Tibial nerve (tissue), 3 donors: ENCODE measurements at regions not wholly inside any gene's neighbourhood (a gene's known extent, or its start where the extent isn't known, plus 50 kb on each side); places are given as distances from the start of the nearest gene placed in this dataset.

Source experiments
- POLR2A ChIP-seq, 2 donors: fragments of 450-650 bp; IDR thresholded peaks; one replicate each; pipeline ENCODE4 v1.6.1; 2017; ENCODE audit warnings: antibody characterized with exemption in 2 of 2, mild to moderate bottlenecking in 2 of 2, moderate library complexity in 2 of 2
- TF ChIP-seq, protein P1 (sequence below), 5 experiments: fragments of 200-600 bp in 3 of 5; fragments of 450-650 bp in 2 of 5; sonication (generic) in 3 of 5; IDR thresholded peaks; one replicate each; pipeline ENCODE4 v1.5.1; 2016 to 2019; ENCODE audit warnings: antibody characterized with exemption in 5 of 5, mild to moderate bottlenecking in 3 of 5, moderate library complexity in 2 of 5

DNA sequence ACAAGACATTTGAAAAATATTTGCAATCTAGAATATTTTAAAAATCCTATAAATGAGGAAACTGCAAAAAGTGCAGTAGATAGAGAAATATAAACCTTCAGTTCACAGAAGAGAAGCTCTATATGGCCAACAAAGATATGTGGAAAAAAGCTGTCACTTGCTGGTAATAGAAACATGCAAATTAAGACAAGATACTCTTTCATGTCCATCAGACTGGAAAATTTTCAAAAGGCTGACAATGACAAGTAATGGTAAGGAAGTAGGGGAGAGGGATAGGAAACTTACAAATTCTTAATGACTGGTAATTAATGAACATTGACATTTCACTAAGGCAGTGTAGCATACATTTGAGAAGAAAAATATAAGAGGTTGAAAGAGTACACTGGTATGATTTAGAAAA lies 147.9 kb downstream of the MRPL39 start:
- TF ChIP-seq POLR2A (IDR thresholded peaks at IDR 0.05), result no peak
- TF ChIP-seq, protein P1, sequence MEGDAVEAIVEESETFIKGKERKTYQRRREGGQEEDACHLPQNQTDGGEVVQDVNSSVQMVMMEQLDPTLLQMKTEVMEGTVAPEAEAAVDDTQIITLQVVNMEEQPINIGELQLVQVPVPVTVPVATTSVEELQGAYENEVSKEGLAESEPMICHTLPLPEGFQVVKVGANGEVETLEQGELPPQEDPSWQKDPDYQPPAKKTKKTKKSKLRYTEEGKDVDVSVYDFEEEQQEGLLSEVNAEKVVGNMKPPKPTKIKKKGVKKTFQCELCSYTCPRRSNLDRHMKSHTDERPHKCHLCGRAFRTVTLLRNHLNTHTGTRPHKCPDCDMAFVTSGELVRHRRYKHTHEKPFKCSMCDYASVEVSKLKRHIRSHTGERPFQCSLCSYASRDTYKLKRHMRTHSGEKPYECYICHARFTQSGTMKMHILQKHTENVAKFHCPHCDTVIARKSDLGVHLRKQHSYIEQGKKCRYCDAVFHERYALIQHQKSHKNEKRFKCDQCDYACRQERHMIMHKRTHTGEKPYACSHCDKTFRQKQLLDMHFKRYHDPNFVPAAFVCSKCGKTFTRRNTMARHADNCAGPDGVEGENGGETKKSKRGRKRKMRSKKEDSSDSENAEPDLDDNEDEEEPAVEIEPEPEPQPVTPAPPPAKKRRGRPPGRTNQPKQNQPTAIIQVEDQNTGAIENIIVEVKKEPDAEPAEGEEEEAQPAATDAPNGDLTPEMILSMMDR (IDR thresholded peaks at IDR 0.05), result no peak
